NB4 (cell line): ENCODE measurements at regions not wholly inside any gene's neighbourhood (a gene's known extent, or its start where the extent isn't known, plus 50 kb on each side); places are given as distances from the start of the nearest gene placed in this dataset.

Source experiments
- DNase-seq: peaks from one replicate; pipeline ENCODE4 v3.0.0; 2010; ENCODE audit warnings: low read depth
- H3K4me3 ChIP-seq: one replicate; pipeline ENCODE4 v1.5.1; 2011; ENCODE audit warnings: mild to moderate bottlenecking, low read depth, low read length, moderate library complexity
- MYC ChIP-seq: IDR thresholded peaks from 2 replicates; pipeline ENCODE4 v1.6.1; 2011; ENCODE audit warnings: low read depth, low read length
- POLR2A ChIP-seq: IDR thresholded peaks from 2 replicates; pipeline ENCODE4 v1.6.1; 2011; ENCODE audit warnings: mild to moderate bottlenecking; ENCODE audit not compliant: insufficient read length; ENCODE audit errors: extremely low read depth
- TF ChIP-seq, protein P1 (sequence below): IDR thresholded peaks from one replicate; pipeline ENCODE4 v1.5.1; 2012; ENCODE audit warnings: low read depth, low read length
- TF ChIP-seq, protein P2 (sequence below): IDR thresholded peaks from 2 replicates; pipeline ENCODE4 v1.6.1; 2011; ENCODE audit warnings: low read depth, low read length

DNA sequence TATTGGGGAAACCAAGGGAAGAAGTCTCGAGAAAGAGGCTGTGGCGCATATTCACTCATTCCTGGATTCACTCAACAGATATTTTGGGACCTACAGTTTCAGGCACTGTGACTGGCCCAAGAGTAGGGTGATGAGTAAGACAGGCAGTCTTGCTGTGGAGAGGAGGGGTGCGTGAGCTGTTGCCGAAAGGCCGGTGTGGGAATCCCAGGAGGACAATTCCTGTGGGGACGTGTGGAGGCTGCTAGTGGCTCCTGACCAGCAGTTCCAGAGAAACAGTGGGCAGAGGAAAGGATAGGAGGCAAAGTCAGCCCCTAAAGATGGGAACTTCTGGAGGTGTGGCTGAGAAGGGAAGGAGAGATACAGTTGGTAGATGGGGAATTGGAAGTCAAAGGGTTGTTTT is 59.3 kb upstream of the GRB10 start:
- TF ChIP-seq, protein P1, sequence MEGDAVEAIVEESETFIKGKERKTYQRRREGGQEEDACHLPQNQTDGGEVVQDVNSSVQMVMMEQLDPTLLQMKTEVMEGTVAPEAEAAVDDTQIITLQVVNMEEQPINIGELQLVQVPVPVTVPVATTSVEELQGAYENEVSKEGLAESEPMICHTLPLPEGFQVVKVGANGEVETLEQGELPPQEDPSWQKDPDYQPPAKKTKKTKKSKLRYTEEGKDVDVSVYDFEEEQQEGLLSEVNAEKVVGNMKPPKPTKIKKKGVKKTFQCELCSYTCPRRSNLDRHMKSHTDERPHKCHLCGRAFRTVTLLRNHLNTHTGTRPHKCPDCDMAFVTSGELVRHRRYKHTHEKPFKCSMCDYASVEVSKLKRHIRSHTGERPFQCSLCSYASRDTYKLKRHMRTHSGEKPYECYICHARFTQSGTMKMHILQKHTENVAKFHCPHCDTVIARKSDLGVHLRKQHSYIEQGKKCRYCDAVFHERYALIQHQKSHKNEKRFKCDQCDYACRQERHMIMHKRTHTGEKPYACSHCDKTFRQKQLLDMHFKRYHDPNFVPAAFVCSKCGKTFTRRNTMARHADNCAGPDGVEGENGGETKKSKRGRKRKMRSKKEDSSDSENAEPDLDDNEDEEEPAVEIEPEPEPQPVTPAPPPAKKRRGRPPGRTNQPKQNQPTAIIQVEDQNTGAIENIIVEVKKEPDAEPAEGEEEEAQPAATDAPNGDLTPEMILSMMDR, result no peak
- TF ChIP-seq MYC (no peak), POLR2A (no peak)
- TF ChIP-seq, protein P2, sequence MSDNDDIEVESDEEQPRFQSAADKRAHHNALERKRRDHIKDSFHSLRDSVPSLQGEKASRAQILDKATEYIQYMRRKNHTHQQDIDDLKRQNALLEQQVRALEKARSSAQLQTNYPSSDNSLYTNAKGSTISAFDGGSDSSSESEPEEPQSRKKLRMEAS, result no peak
- no peak overlapping the region for H3K4me3 ChIP-seq
- DNase-seq, result no peak

DNA sequence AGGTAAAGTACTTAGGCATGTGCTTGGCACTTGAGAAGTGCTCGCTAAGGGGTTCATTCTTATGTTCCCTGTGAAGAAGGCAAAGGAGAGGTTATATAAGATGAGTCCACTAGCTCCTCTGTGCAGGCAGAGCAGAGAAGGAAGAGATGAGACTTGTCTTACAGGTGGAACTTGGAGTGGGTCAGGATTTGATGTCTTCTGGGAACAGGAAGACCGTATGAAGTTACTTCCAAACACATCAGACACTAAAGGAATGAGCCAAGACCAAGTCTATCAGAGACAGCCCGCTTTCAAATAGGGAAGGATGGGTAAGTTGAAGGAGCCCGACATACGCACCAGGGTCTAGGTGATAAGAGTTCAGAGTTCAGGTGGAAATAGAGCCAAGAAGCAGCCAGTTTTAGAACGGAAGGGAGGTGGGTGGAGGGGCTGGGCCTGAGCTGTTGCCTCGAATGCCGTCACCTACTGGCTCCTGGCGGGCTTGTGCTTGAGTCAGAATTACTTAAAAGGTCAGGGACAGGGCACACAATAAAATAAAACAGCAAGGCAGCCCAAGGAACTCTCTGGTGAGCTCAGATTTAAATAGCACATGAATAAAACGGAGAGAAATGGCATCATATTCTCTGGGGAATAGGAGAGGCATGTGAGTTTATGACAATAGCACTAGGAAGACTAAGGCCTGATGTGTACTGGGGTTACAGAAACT is 56.1 kb upstream of the GRB10 start:
- H3K4me3 ChIP-seq, result no peak overlapping the region

DNA sequence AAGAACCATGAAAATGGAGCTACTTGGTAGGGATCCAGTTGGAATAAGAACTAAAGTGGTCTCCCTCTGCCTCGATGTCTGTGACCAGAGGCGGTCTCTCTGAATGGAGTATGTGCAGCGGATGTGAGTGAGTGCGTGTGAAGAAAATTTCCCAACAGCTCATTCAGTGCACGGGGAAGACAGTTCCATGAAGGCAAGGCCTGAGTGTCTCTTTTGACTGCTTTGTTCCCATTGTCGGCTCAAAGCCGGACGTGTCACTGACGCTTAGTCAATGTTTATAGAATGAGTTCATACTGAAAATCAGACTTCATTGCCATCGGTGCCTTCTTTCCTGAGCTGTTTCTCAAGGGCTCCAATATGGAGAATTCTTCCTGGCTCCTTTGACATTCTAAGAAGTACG is 55.3 kb upstream of the GRB10 start:
- DNase-seq, result no peak
- no peak overlapping the region for H3K4me3 ChIP-seq
- TF ChIP-seq MYC (no peak), POLR2A (no peak)
- TF ChIP-seq, protein P1, result no peak
- TF ChIP-seq, protein P2, result no peak

More for the DNA sequence above, 56.1 kb upstream of the GRB10 start:
- TF ChIP-seq MYC, result no peak
- TF ChIP-seq, protein P2, result no peak
- TF ChIP-seq, protein P1, result no peak
- no peak for TF ChIP-seq POLR2A
- DNase-seq, result no peak

DNA sequence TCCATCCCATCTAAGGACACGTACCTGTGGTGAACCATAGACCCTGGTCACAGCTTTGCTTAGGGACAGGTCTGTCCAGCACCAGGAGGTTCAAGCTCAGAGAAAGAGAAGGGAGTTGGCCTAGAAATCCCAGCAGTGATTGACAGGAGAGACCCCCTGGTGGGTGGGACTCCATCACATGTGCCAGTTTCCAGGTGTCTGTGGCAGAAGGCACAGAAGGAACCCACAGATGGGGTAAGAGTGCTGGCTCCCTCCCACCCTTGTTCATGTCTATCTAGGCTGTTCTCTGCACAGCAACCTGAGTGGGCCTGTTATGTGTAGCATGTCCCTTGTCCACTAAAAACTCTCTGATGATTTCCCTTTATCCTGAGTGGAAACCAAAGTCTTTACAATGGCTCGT is 54.0 kb upstream of the GRB10 start:
- DNase-seq, result no peak
- TF ChIP-seq, protein P2, result no peak
- TF ChIP-seq, protein P1, result no peak
- TF ChIP-seq POLR2A (no peak), MYC (no peak)
- H3K4me3 ChIP-seq, result no peak overlapping the region

DNA sequence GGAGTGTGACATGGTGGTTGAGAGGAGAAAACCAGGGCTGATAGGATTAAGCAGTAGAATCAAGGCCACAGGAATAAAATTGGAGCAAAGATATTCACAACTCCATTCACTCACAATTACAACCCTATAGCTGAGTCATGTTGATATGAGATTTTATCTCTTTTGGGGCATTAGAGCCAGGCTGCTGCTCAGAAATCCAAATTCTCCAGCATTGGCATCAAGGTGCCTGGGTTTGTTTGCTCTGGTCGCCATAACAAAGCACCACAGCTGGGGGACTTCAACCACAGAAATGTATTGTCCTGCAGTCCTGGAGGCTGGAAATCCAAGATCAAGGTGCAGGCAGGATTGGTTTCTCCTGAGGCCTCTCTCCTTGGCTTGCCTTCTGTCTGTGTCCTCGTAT is 52.5 kb upstream of the GRB10 start:
- no peak for DNase-seq
- H3K4me3 ChIP-seq, result no peak overlapping the region
- TF ChIP-seq, protein P2, result no peak
- TF ChIP-seq POLR2A, result no peak
- TF ChIP-seq, protein P1, result no peak
- TF ChIP-seq MYC, result no peak

DNA sequence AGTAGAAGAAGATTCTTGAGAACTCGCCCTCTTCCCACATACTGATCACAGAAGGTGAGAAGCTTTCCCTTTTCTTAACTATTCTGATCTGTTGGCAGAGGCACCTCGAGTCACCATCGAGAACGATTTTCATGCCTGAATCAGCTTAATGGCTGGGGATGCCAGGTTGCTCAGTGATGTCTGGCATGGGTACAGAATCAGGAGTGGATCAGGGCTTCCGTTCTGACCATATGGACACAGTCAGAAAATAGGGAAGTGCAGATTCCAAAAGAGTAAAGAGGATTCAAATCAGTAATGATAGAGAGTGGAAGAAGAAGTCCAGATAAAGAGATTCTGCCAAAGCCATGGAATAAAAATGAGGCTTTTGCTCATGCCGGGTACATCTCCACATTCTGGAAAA is 52.0 kb upstream of the GRB10 start:
- DNase-seq, result no peak
- TF ChIP-seq, protein P2, result no peak
- TF ChIP-seq, protein P1, result no peak
- no peak for TF ChIP-seq MYC
- TF ChIP-seq POLR2A, result no peak
- no peak overlapping the region for H3K4me3 ChIP-seq
